Smooth muscle cell (in vitro differentiated cells): ENCODE measurements at regions not wholly inside any gene's neighbourhood (a gene's known extent, or its start where the extent isn't known, plus 50 kb on each side); places are given as distances from the start of the nearest gene placed in this dataset.

Source experiments
- DNase-seq: peaks from one replicate; lab custom pipeline; 2025; ENCODE audit not compliant: unreplicated experiment; lab: John Stamatoyannopoulos, UW
- H2AFZ ChIP-seq: fragments of 200-600 bp; sonication (generic); 2 replicates; pipeline ENCODE4 v1.6.0; 2016; ENCODE audit warnings: antibody characterized with exemption, low read depth, mild to moderate bottlenecking
- H3F3A ChIP-seq: fragments of 200-600 bp; sonication (generic); 2 replicates; pipeline ENCODE4 v1.6.0; 2017; ENCODE audit warnings: antibody characterized with exemption, low read depth
- H3K27ac ChIP-seq: fragments of 200-600 bp; sonication (generic); 2 replicates; pipeline ENCODE4 v1.5.1; 2016; ENCODE audit warnings: low read depth, mild to moderate bottlenecking
- H3K27me3 ChIP-seq: fragments of 200-600 bp; sonication (generic); 2 replicates; pipeline ENCODE4 v1.6.1; 2016; ENCODE audit warnings: low read depth, mild to moderate bottlenecking
- H3K36me3 ChIP-seq: fragments of 200-600 bp; sonication (generic); 2 replicates; pipeline ENCODE4 v1.5.1; 2016; ENCODE audit warnings: low read depth
- H3K4me1 ChIP-seq: fragments of 200-600 bp; sonication (generic); 2 replicates; pipeline ENCODE4 v1.5.1; 2016; ENCODE audit warnings: low read depth
- H3K4me2 ChIP-seq: fragments of 200-600 bp; sonication (generic); 2 replicates; pipeline ENCODE4 v1.6.0; 2016; ENCODE audit warnings: mild to moderate bottlenecking
- H3K4me3 ChIP-seq: fragments of 200-600 bp; sonication (generic); 2 replicates; pipeline ENCODE4 v1.5.1; 2016; ENCODE audit warnings: mild to moderate bottlenecking
- H3K79me2 ChIP-seq: fragments of 200-600 bp; sonication (generic); 2 replicates; pipeline ENCODE4 v1.6.0; 2016; ENCODE audit warnings: low read depth, mild to moderate bottlenecking
- H3K9ac ChIP-seq: fragments of 200-600 bp; sonication (generic); 2 replicates; pipeline ENCODE4 v1.6.0; 2016; ENCODE audit warnings: low read depth
- H3K9me3 ChIP-seq: fragments of 200-600 bp; sonication (generic); replicated peaks from 2 replicates; pipeline ENCODE4 v1.5.1; 2016; ENCODE audit warnings: low read depth
- H4K20me1 ChIP-seq: fragments of 200-600 bp; sonication (generic); 2 replicates; pipeline ENCODE4 v1.6.0; 2016; ENCODE audit warnings: low read depth
- CTCF ChIP-seq: fragments of 200-600 bp; sonication (generic); IDR thresholded peaks from 2 replicates; pipeline ENCODE4 v1.5.1; 2017; ENCODE audit warnings: borderline replicate concordance, mild to moderate bottlenecking, antibody characterized with exemption; ENCODE audit not compliant: insufficient read depth, poor library complexity, severe bottlenecking
- WGBS: methylation state at CpG from one replicate; pipeline ENCODE4 v1.1.7; 2016; ENCODE audit warnings: low lambda C conversion rate; 5-methylcytosine and 5-hydroxymethylcytosine counted together

GRCh38 chr1:5747426-5748285, 244.6 kb downstream of the NPHP4 start:
- Histone ChIP-seq H3K4me1 (no peaks in the 10 kb centered on the region), H3F3A (no peaks in the 10 kb centered on the region), H3K9ac (no peak overlapping the region), H4K20me1 (no peaks in the 10 kb centered on the region), H3K4me3 (no peak overlapping the region), H3K9me3 (no peaks in the 10 kb centered on the region), H2AFZ (no peak overlapping the region), H3K27ac (no peak overlapping the region), H3K36me3 (no peaks in the 10 kb centered on the region), H3K4me2 (no peak overlapping the region), H3K79me2 (no peaks in the 10 kb centered on the region), H3K27me3 (no peaks in the 10 kb centered on the region)
- DNase-seq = no peak
- 87% methylated on average over 12 of the region's 13 CpGs for WGBS
- TF ChIP-seq CTCF = no peak

GRCh38 chr1:5746611-5747425, 245.4 kb downstream of the NPHP4 start:
- no peaks in the 10 kb centered on the region for H4K20me1 ChIP-seq
- DNase-seq = no peak
- H3K4me3 ChIP-seq = no peak overlapping the region
- no peak for TF ChIP-seq CTCF
- no peak overlapping the region for H3K4me2 ChIP-seq
- H3K36me3 ChIP-seq = no peaks in the 10 kb centered on the region
- no peaks in the 10 kb centered on the region for H3F3A ChIP-seq
- WGBS = 69% methylated on average over 15 of the region's 15 CpGs
- no peak overlapping the region for H3K27ac ChIP-seq
- no peaks in the 10 kb centered on the region for H3K27me3 ChIP-seq
- no peak overlapping the region for H3K9ac ChIP-seq
- H2AFZ ChIP-seq = no peak overlapping the region
- H3K79me2 ChIP-seq = no peaks in the 10 kb centered on the region
- H3K4me1 ChIP-seq = no peaks in the 10 kb centered on the region
- no peaks in the 10 kb centered on the region for H3K9me3 ChIP-seq

GRCh38 chr1:5745800-5746610, 246.2 kb downstream of the NPHP4 start:
- Histone ChIP-seq H3K4me2 (no peak overlapping the region), H4K20me1 (no peaks in the 10 kb centered on the region), H3K4me3 (no peak overlapping the region), H3K9me3 (no peaks in the 10 kb centered on the region), H3F3A (no peaks in the 10 kb centered on the region), H3K9ac (no peak overlapping the region), H3K79me2 (no peaks in the 10 kb centered on the region), H3K4me1 (no peaks in the 10 kb centered on the region), H3K27ac (no peak overlapping the region), H3K36me3 (no peaks in the 10 kb centered on the region), H2AFZ (no peak overlapping the region), H3K27me3 (no peaks in the 10 kb centered on the region)
- peak; percentile 12 for DNase-seq
- WGBS = 36% methylated on average over 21 of the region's 21 CpGs
- TF ChIP-seq CTCF = peak; percentile 95
